HG03095 (cell line): ENCODE measurements at regions not wholly inside any gene's neighbourhood (a gene's known extent, or its start where the extent isn't known, plus 50 kb on each side); places are given as distances from the start of the nearest gene placed in this dataset.

ENCODE experiments used
- ATAC-seq: cut with Tn5 transposase; IDR thresholded peaks from one replicate; pipeline ENCODE4 v1.9.1; 2021; ENCODE audit warnings: moderate library complexity; ENCODE audit not compliant: unreplicated experiment

DNA sequence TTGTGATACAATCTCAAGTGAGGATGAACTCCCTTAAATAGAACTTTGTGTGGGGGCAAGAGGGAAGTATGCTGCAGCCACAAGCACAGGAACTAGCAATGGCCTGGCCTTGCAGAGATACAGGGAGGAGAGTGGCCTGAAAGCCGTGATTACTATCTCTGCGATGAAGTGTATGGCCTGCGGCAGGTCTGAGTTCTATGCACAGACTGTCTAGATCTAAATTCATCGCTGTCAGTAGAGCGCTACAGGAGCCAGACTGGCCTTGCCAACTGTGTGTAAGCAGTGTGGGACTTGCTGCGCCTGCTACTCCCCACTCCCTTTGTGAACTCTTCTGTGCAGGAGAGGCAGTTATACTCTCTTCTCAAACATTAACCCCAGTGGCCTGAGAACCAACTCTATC is 997.0 kb downstream of the GRIK2 start:
- ATAC-seq = no peak

DNA sequence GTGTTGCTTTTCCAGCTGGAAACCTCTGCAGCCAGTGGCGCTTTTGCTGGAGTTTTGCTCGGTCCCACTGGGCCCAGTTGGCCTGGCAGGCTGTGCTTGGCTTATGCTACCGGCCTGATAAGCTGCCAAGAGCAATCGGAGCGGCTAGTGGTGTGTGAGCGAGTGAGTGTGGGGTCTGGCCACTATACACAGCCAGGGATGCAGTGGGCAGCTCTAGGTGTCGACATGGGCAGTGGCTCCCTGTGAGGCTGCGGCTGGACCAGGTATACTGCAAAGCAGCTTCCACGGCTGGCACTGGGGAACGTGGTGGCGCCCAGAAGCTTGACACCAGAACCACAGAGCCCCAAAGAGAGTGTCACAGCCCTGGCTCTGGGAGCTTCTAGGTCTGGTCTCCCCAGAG is 996.5 kb downstream of the GRIK2 start:
- ATAC-seq = no peak

DNA sequence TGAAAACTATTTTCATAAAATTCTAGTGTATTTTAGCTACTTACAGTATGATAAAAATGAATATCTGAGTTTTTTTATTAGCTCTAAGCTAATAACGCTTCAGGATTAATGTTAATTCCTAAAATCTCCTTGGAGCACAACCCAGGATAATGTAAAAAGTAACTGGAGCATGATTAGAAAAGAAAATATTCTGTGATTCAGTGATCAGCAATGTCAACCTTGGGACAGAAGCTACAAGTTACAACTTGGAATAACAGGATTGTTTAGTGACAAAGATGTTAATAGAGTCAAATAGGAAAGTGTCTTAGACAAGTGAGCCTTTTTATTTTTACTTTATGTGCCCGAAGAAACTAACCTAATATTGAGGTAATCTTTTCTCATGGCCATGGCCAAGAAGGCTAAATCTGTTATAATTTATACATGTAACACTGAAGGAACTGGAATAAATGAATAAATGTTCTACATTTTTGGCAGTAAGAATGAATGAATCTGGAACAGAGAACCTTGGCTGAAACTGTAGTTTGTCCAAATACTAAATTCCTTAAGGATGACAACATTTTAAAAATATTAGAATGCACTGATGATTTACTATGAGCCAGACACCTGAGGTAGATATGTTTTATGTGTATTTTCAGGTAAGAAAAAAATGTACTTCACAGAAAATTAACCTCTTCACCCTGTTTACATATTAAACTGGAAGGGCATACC is 994.0 kb downstream of the GRIK2 start:
- no peak for ATAC-seq

DNA sequence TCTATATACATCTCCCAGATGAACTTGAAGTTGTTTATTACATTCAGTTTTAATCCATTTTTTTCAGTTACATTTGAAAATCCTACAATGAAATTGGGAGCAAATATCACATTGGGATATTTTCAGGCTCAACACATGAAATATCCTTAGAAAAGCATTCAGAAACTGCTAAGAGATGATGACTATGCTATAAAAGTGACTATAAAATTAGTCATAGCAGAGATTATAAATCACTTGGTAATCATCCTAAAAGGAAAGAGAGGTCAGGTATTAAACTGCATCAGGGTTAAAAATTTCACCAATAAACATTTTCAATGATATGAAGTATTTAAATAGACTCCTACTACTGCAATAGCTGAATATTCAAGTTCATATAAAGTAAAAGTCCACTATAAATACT is 987.7 kb downstream of the GRIK2 start:
- no peak for ATAC-seq

DNA sequence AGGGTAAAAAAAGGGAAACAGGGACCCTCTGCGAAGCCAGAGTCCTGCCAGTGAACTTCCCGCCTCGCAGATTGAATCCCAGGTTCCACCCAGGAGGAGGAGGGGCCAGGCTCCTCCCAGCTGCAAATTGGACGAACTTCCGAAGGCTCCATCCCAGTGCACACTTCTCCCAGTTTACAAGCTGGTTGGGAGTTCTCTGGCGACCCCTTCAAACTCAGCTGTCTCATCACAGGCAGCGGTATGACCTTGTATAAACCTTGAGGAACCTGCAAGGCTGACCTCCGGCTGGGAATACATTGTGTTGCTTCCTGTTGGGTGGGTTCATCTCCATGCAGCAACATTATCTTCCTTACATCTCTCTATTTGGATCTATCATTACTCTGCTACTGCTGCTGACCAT is 962.7 kb downstream of the GRIK2 start:
- no peak for ATAC-seq

DNA sequence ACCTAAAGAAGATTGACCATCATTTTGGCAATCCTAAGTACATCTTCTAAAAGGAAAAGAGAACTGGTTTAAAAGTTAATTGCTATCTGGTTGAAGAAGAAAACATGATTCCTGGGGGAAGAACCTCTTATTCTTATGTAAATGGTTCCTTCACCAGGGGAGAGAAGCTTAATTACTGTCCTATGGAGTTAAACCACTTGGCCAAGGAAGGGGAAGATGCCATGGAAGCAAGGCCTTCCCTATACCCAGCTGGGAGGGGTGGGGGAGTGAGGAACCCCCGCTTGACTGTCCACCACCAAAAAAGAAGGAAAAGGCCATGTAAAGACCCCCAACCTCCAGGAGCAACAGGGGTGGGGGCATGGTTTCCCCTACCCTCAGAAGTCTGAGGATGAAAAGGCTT is 962.1 kb downstream of the GRIK2 start:
- ATAC-seq = no peak

DNA sequence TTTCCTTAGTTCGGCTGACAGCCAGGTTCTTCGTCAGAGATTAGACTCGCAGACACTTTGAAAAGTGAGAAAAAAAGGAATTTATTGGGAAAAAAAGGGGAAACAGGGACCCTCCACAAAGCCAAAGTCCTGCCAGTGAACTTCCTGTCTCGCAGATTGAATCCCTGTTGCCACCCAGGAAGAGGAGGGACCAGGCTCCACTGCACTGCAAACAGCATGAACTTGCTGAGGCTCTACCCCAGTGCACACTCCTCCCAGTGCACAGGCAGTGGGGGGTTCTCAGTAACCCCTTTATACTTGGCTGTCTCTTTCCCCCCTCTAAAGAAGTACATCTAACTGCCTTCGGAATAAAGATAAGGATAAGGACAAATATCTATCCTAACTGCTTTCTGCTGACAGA is 959.0 kb downstream of the GRIK2 start:
- no peak for ATAC-seq

DNA sequence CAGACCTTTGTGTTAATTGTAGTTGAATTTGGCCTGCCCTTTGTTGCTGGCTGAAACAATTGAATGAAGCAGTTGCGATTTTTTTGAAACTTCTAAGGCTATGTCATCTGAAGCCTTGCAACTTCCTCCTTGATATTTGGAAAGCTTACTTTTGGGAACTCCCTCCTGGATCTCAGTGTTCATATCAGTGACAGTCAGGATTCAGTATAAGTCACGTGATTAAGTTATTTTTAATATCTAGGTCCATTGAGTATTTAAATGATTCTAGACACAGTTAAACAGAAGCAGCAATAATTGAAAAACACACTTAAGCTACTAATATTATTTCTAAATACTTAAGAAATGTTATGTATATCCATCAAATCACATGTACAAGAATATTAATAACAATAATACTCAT is 951.3 kb downstream of the GRIK2 start:
- ATAC-seq = no peak

DNA sequence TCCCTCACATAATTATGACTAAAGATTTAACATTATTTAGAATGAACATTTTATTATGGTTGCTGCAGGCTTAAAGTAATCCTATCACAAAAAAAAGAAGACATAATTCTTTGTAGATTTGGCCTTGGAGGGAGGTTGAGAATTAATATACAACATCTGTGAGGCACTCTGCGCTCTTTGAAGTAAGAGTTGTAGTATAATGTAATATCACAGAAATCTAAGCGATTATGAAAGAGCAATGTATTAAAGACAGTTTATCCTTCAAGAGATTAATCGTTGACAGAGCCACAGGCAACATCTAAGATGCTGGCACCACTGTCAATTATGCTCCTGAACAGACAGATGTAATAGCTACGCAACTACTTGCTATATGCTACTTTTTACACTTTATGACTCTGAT is 946.8 kb downstream of the GRIK2 start:
- ATAC-seq = no peak

DNA sequence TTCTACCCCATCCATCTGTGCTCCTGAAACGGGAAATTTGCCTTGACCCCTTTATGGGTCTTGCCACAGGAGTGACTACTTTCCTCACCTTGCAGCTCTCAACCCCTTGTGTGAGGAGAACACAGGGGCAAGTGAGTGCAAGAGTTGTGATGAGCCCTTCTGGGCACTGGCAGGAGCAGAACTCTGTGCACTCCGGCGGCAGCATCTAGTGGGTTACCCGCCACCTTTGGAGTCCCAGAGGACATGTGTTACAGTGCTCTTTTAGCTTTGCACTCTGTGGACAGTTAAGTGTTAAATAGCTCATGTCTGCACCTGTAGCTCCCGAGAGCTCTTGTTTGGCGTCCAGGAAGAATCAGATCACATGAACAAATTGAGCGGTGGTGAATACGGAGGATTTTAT is 940.2 kb downstream of the GRIK2 start:
- ATAC-seq = no peak

DNA sequence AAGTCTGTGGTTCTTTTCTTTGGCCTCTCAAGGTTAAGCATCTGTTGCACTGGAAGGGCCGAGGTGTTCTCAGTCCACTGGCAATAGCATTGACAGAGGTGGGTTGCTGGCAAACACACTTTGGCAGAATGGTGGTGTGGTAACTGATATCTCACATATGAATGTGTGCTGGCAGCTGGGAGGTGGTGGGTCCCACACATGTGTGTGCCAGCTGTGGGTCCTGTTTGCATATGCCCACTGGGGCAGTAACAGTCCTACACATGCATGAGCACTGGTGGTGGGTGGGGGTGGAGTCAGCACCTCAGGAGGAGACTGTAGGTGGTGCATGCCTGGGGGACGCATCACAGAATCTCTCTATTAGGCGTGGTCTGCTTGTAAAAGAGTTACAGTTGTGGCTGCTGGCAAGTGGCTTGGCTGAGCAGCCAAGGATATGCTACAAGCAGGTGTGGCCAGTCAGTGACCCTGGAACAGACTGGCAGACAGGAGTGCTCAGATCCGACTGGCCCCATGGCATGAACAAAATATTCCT is 934.3 kb downstream of the GRIK2 start:
- no peak for ATAC-seq

DNA sequence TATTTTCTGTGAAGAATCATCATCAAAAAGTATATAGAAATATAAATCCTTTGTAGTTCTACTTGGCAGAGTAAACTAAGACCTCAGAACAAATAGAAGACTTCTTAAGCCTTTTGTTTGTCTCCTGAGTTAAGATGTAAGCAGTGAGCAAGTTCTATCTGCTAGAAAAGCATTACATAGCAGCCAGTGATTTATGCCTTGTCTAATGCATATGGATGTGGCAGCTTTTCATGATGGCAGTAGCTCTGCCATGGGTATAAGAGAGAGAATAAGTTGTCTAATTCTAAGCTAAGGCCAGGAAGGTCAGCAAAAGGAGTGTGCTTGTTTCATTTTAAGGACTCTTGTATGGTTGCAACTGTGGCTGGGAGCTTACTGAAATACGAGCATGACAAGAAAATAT is 920.2 kb downstream of the GRIK2 start:
- ATAC-seq = no peak

DNA sequence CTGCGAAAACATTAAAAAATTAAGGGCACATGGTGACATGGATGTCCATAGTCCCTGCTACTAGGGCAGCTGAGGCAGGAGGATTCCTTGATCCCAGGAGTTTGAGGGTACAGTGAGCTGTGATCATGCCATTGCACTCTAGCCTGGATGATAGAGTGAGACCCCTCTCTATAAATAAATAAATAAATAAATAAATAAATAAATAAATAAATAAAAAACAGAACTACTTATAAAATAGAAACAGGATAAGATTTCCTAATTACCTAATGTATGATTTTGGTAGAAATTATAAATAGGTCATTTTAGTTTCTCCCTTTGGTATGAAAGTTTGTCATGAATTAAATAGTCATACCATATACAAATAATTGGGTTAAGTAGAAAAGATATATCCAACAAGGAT is 916.2 kb downstream of the GRIK2 start:
- ATAC-seq = no peak

DNA sequence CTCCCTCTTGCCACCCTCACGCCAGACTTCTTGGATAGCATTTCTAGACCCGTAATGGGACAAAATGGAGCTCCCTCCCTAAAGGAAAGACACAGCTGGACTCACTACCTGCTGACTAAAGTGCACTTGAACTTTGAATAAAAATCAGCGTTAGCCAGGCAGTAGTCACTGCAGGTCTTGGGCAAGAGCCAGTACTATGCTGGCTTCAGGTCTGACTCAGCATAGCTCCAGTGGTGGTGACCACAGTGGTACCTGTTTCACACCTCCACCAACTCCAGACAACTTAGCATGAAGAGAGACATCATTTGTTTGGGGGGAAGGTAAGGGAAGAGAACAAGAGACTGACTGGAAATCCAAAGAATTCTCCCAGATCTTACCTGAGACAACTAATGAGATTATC is 906.8 kb downstream of the GRIK2 start:
- no peak for ATAC-seq

DNA sequence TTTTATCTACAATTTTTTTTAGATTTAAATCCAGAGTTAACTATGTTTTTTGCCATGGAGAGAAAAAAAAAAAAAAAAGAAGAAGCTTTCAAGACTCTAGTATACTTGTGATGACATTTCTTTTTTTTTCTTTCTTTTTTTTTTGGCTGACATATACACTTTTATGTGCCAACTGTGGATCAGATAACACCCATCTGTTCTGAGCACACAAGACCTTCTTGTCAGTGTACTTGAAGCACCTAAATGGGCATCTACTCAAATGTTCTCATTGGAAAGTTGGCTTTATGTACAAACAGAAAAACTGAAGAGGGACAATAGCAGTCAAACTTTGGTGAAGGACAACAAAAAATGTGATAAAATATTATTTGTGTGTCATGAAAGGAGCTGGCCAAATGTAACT is 904.5 kb downstream of the GRIK2 start:
- no peak for ATAC-seq
